ENCODE measurements at regions not wholly inside any gene's neighbourhood (a gene's known extent, or its start where the extent isn't known, plus 50 kb on each side); places are given as distances from the start of the nearest gene placed in this dataset.

DNA sequence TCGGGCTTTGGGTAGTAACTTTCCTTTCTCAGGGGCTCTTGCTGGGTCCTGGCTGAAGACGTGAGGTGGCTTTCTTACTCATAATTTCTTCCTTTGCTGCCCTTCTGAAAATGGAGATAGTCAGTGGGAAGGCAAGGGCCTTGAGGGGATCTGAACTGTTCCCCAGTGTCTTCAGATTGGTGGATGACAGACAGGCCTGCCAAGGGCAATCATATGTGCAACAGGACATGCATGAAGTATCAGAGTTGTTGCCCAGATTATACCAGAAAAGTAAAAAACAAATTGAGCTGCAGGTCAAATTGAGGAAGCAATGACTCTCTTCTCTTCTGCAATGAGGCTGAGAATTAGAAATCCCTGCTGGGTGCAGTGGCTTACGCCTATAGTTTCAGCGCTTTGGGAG, 71.6 kb upstream of the PAX1 start:
- TF ChIP-seq, protein P1, sequence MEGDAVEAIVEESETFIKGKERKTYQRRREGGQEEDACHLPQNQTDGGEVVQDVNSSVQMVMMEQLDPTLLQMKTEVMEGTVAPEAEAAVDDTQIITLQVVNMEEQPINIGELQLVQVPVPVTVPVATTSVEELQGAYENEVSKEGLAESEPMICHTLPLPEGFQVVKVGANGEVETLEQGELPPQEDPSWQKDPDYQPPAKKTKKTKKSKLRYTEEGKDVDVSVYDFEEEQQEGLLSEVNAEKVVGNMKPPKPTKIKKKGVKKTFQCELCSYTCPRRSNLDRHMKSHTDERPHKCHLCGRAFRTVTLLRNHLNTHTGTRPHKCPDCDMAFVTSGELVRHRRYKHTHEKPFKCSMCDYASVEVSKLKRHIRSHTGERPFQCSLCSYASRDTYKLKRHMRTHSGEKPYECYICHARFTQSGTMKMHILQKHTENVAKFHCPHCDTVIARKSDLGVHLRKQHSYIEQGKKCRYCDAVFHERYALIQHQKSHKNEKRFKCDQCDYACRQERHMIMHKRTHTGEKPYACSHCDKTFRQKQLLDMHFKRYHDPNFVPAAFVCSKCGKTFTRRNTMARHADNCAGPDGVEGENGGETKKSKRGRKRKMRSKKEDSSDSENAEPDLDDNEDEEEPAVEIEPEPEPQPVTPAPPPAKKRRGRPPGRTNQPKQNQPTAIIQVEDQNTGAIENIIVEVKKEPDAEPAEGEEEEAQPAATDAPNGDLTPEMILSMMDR (IDR thresholded peaks at IDR 0.05), result no peak
- no peak for TF ChIP-seq EZH2 (IDR thresholded peaks at IDR 0.05)
